Caco-2 (cell line): ENCODE measurements at regions not wholly inside any gene's neighbourhood (a gene's known extent, or its start where the extent isn't known, plus 50 kb on each side); places are given as distances from the start of the nearest gene placed in this dataset.
"Not testable (repeated sequence)": the region's sequence is repeated elsewhere in the genome, so short reads cannot be mapped to it uniquely, and the experiment has no call there.

Source experiments
- BruUV-seq: library from RNA; stranded (reverse); fragments of 400-500 nt; replicated peaks from 2 replicates; lab custom pipeline; 2021; lab: Mats Ljungman, UMichigan
- CTCF ChIA-PET: fragments of 300-600 bp; sonication (Branson Sonifier 250); formaldehyde crosslinking; loops from one replicate; lab custom pipeline; 2022; ENCODE audit warnings: antibody characterized with exemption; lab: Charles Lee
- POLR2A ChIA-PET: fragments of 300-600 bp; sonication (Branson Sonifier 250); formaldehyde crosslinking; loops from one replicate; lab custom pipeline; 2022; ENCODE audit warnings: antibody characterized with exemption; lab: Charles Lee
- DNase-seq, 2 experiments: peaks; one replicate each; pipeline versions ENCODE4 v3.0.0 to v3.0.0-alpha.2; 2020 to 2022
- H3K27me3 ChIP-seq: replicated peaks from 2 replicates; pipeline ENCODE4 v1.6.0; 2011; ENCODE audit warnings: low read length; ENCODE audit not compliant: control insufficient read depth, insufficient read depth
- H3K36me3 ChIP-seq: 2 replicates; pipeline ENCODE4 v1.5.1; 2011; ENCODE audit warnings: low read length; ENCODE audit not compliant: control insufficient read depth, insufficient read depth
- H3K4me1 ChIP-seq: fragments of 250-450 bp; sonication (Bioruptor Pico); 2 replicates; pipeline ENCODE4 v1.5.1; 2020; ENCODE audit warnings: mild to moderate bottlenecking
- H3K4me3 ChIP-seq: 2 replicates; pipeline ENCODE4 v1.5.1; 2011; ENCODE audit warnings: low read depth, mild to moderate bottlenecking, control low read depth, low read length
- H3K9me3 ChIP-seq: fragments of 250-450 bp; sonication (Bioruptor Pico); 2 replicates; pipeline ENCODE4 v1.5.1; 2020; ENCODE audit warnings: mild to moderate bottlenecking, moderate library complexity
- H3K27ac Mint-ChIP-seq: one replicate; pipeline ENCODE4 v1.8.0; 2022; ENCODE audit warnings: mixed read lengths; ENCODE audit not compliant: unreplicated experiment
- H3K27me3 Mint-ChIP-seq: one replicate; pipeline ENCODE4 v1.8.0; 2022; ENCODE audit warnings: mixed read lengths; ENCODE audit not compliant: insufficient read depth, unreplicated experiment
- H3K36me3 Mint-ChIP-seq: one replicate; pipeline ENCODE4 v1.8.0; 2022; ENCODE audit warnings: mild to moderate bottlenecking, mixed read lengths; ENCODE audit not compliant: insufficient read depth, unreplicated experiment
- H3K4me1 Mint-ChIP-seq: one replicate; pipeline ENCODE4 v1.8.0; 2022; ENCODE audit warnings: low read depth, mixed read lengths; ENCODE audit not compliant: unreplicated experiment
- H3K4me3 Mint-ChIP-seq: one replicate; pipeline ENCODE4 v1.8.0; 2022; ENCODE audit warnings: mild to moderate bottlenecking, moderate library complexity, mixed read lengths; ENCODE audit not compliant: unreplicated experiment
- H3K9me3 Mint-ChIP-seq: one replicate; pipeline ENCODE4 v1.8.0; 2022; ENCODE audit warnings: mixed read lengths; ENCODE audit not compliant: unreplicated experiment
- intact Hi-C: fragments of 100-400 bp; cut with micrococcal nuclease; formaldehyde crosslinking; loops from one replicate; pipeline ENCODE4 v1.10.0; 2022; ENCODE audit not compliant: unreplicated experiment
- TF ChIP-seq, protein P1 (sequence below), 2 experiments: fragments of 200-600 bp in 1 of 2; IDR thresholded peaks; 1 replicate in 1 of 2; 2 replicates in 1 of 2; pipeline versions ENCODE4 v1.5.1 to v1.8.0; 2011 to 2022; ENCODE audit warnings: antibody characterized with exemption in 1 of 2, control low read depth in 1 of 2, inconsistent platforms in 1 of 2, low read depth in 1 of 2, low read length in 1 of 2, mild to moderate bottlenecking in 1 of 2, moderate library complexity in 1 of 2; ENCODE audit not compliant: insufficient read depth in 1 of 2, severe bottlenecking in 1 of 2, unreplicated experiment in 1 of 2

DNA sequence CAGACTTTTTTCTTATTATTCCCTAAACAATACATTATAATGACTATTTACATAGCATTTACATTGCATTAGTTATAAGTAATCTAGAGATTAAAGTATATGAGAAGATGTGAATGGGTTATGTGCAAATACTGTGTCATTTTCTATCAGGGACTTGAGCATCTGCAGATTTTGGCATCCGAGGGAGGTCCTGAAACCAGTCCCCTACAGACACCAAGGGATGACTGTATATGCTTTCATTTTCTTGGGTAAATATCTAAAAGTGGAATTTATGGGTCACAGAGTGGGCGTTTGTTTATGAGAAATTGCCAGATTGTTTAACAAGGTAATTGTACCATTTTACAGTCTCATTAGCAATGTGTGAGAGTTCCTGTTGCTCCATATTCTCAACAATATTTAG, 454.5 kb upstream of the API5 start:
- H3K9me3 Mint-ChIP-seq: no peaks in the 10 kb centered on the region
- no peaks in the 10 kb centered on the region for H3K4me1 Mint-ChIP-seq
- H3K36me3 ChIP-seq: no peaks in the 10 kb centered on the region
- no peak for DNase-seq
- TF ChIP-seq, protein P1, sequence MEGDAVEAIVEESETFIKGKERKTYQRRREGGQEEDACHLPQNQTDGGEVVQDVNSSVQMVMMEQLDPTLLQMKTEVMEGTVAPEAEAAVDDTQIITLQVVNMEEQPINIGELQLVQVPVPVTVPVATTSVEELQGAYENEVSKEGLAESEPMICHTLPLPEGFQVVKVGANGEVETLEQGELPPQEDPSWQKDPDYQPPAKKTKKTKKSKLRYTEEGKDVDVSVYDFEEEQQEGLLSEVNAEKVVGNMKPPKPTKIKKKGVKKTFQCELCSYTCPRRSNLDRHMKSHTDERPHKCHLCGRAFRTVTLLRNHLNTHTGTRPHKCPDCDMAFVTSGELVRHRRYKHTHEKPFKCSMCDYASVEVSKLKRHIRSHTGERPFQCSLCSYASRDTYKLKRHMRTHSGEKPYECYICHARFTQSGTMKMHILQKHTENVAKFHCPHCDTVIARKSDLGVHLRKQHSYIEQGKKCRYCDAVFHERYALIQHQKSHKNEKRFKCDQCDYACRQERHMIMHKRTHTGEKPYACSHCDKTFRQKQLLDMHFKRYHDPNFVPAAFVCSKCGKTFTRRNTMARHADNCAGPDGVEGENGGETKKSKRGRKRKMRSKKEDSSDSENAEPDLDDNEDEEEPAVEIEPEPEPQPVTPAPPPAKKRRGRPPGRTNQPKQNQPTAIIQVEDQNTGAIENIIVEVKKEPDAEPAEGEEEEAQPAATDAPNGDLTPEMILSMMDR (IDR thresholded peaks at IDR 0.05; ENCODE audit: insufficient read depth in 1 of 2, low read depth in 1 of 2, low read length in 1 of 2, severe bottlenecking in 1 of 2, unreplicated experiment in 1 of 2): no peak
- ChIA-PET CTCF (no interaction called here), POLR2A (no interaction called here)
- H3K36me3 Mint-ChIP-seq: no peaks in the 10 kb centered on the region
- H3K27me3 ChIP-seq: no peaks in the 10 kb centered on the region
- no peaks in the 10 kb centered on the region for H3K9me3 ChIP-seq
- intact Hi-C loops: no loop called here
- no peak overlapping the region for H3K27ac Mint-ChIP-seq
- peaks cover 3% of the 10 kb centered on the region for H3K27me3 Mint-ChIP-seq
- BruUV-seq: no TSS peak
- H3K4me3 ChIP-seq: no peak overlapping the region
- H3K4me1 ChIP-seq: no peaks in the 10 kb centered on the region
- H3K4me3 Mint-ChIP-seq: no peak overlapping the region

DNA sequence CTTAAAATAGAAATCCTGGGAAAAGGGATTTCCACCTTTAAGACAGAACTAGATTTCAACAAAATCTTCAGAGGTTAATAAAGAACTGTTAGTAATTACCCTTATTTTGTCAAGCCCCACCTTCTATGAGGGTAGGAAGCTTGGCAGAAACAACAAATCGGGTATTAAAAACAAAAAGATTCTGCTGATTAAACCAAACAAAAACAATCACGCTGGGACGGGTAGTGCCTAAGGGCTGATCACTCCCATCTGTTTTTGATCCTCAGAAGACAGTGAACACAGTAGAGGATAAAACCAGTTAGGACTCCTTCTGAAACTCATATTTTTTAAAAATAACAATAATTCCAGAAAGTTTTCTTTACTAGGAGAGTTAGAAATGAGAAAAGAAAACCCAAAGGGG, 441.3 kb upstream of the API5 start:
- Mint-ChIP-seq H3K27ac (no peak overlapping the region), H3K27me3 (no peaks in the 10 kb centered on the region), H3K4me1 (no peaks in the 10 kb centered on the region), H3K4me3 (no peak overlapping the region), H3K36me3 (no peaks in the 10 kb centered on the region), H3K9me3 (peaks cover 8% of the 10 kb centered on the region)
- ChIA-PET CTCF (no interaction called here), POLR2A (no interaction called here)
- no peaks in the 10 kb centered on the region for H3K27me3 ChIP-seq
- no peak overlapping the region for H3K4me3 ChIP-seq
- no peaks in the 10 kb centered on the region for H3K9me3 ChIP-seq
- no peak for DNase-seq
- TF ChIP-seq, protein P1 (IDR thresholded peaks at IDR 0.05; ENCODE audit: insufficient read depth in 1 of 2, low read depth in 1 of 2, low read length in 1 of 2, severe bottlenecking in 1 of 2, unreplicated experiment in 1 of 2): no peak
- no peaks in the 10 kb centered on the region for H3K36me3 ChIP-seq
- intact Hi-C loops: no loop called here
- H3K4me1 ChIP-seq: no peaks in the 10 kb centered on the region
- BruUV-seq: no TSS peak

DNA sequence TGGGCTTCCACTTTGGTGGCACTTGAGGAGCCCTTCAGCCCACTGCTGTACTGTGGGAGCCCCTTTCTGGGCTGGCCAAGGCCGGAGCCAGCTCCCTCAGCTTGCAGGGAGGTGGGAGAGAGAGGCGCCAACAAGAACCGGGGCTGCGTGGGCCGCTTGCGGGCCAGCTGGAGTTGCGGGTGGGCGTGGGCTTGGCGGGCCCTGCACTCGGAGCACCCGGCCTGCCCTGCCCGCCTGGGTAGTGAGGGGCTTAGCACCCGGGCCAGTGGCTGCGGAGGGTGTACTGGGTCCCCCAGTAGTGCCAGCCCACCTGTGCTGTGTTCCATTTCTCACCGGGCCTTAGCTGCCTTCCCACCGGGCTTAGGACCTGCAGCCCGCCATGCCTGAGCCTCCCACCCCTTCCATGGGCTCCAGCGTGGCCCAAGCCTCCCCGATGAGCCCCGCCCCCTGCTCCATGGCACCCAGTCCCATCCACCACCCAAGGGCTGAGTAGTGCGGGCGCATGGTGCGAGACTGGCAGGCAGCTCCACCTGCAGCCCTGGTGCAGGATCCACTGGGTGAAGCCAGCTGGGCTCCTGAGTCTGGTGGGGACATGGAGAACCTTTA, 437.9 kb upstream of the API5 start:
- H3K4me3 Mint-ChIP-seq, H3K9me3 Mint-ChIP-seq: not testable (repeated sequence)

DNA sequence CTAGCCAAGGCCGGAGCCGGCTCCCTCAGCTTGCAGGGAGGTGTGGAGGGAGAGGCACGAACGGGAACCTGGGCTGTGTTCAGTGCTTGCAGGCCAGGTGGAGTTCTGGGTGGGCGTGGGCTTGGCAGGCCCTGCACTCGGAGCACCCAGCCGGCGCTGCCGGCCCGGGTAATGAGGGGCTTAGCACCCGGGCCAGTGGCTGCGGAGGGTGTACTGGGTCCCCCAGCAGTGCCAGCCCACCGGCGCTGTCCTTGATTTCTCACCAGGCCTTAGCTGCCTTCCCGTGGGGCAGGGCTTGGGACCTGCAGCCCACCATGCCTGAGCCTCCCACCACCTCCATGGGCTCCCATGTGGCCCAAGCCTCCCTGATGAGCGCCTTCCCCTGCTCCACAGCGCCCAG, 430.5 kb upstream of the API5 start:
- H3K4me3 Mint-ChIP-seq, H3K36me3 Mint-ChIP-seq, POLR2A ChIA-PET, H3K4me1 Mint-ChIP-seq, intact Hi-C loops, CTCF ChIA-PET, H3K9me3 Mint-ChIP-seq, DNase-seq, H3K4me3 ChIP-seq, H3K27me3 ChIP-seq, H3K9me3 ChIP-seq, H3K4me1 ChIP-seq, H3K27ac Mint-ChIP-seq, H3K36me3 ChIP-seq, BruUV-seq, H3K27me3 Mint-ChIP-seq: not testable (repeated sequence)

More for the DNA sequence above, 437.9 kb upstream of the API5 start:
- POLR2A ChIA-PET, DNase-seq, H3K27ac Mint-ChIP-seq, H3K4me1 Mint-ChIP-seq, CTCF ChIA-PET, BruUV-seq, H3K36me3 ChIP-seq, intact Hi-C loops, H3K27me3 ChIP-seq, H3K27me3 Mint-ChIP-seq, H3K4me1 ChIP-seq, H3K36me3 Mint-ChIP-seq, H3K9me3 ChIP-seq, H3K4me3 ChIP-seq: not testable (repeated sequence)
